A549 (cell line): ENCODE measurements at regions not wholly inside any gene's neighbourhood (a gene's known extent, or its start where the extent isn't known, plus 50 kb on each side); places are given as distances from the start of the nearest gene placed in this dataset.

Experiments used
- ATAC-seq, 2 experiments: fragments of 200-7000 bp in 1 of 2; fragments of >200 bp in 1 of 2; cut with Nextera tagmentation in 1 of 2; cut with Tn5 transposase in 1 of 2; 3 replicates each; pipeline versions ENCODE4 v1.8.0 to v1.9.1; 2018 to 2020; ENCODE audit warnings: mild to moderate bottlenecking in 1 of 2, moderate library complexity in 1 of 2
- CTCF ChIA-PET: fragments of 300-600 bp; sonication (Branson Sonifier 250); formaldehyde crosslinking; extraction: SDS; loops from one replicate; lab custom pipeline; 2021; ENCODE audit warnings: antibody characterized with exemption, inconsistent platforms; lab: Yijun Ruan, JAX
- POLR2A ChIA-PET: fragments of 350-600 bp; formaldehyde crosslinking; extraction: SDS; loops from one replicate; lab custom pipeline; 2021; ENCODE audit warnings: antibody characterized with exemption, inconsistent platforms; lab: Yijun Ruan, JAX
- DNase-seq, 2 experiments: peaks; one replicate each; pipeline versions ENCODE4 v3.0.0 to v3.0.0-alpha.2; 2011 to 2016; ENCODE audit warnings: low read depth in 1 of 2, low spot score in 1 of 2
- FAIRE-seq: peaks from 2 replicates; lab custom pipeline; 2011; peaks lifted over from hg19 to GRCh38; lab: Jason Lieb, UNC
- H3K27ac ChIP-seq, 2 experiments: fragments of >200 bp; sonication (Bioruptor Twin); formaldehyde crosslinking; 3 replicates each; pipeline ENCODE4 v1.5.1; 2016 to 2017
- H3K4me1 ChIP-seq: fragments of >200 bp; sonication (Bioruptor Twin); formaldehyde crosslinking; 3 replicates; pipeline ENCODE4 v1.6.1; 2016
- H3K4me2 ChIP-seq: fragments of >200 bp; sonication (Bioruptor Twin); formaldehyde crosslinking; 3 replicates; pipeline ENCODE4 v1.6.1; 2016
- H3K4me3 ChIP-seq: fragments of >200 bp; sonication (Bioruptor Twin); formaldehyde crosslinking; 3 replicates; pipeline ENCODE4 v1.5.1; 2016
- H3K9me3 ChIP-seq: fragments of >200 bp; sonication (Bioruptor Twin); formaldehyde crosslinking; 3 replicates; pipeline ENCODE4 v1.6.1; 2016
- BHLHE40 ChIP-seq: IDR thresholded peaks from 2 replicates; pipeline ENCODE4 v1.6.1; 2012; ENCODE audit warnings: low read depth, low read length, inconsistent platforms
- CEBPB ChIP-seq, 2 experiments: fragments of >200 bp in 1 of 2; sonication (Bioruptor Twin) in 1 of 2; formaldehyde crosslinking in 1 of 2; IDR thresholded peaks; 2 replicates each; pipeline ENCODE4 v1.6.1; 2012 to 2016
- CHD2 ChIP-seq: fragments of 150-350 bp; IDR thresholded peaks from 2 replicates; pipeline ENCODE4 v1.6.1; 2014; ENCODE audit warnings: low read length; ENCODE audit not compliant: partially characterized antibody
- EHF ChIP-seq: fragments of 250-450 bp; sonication (Bioruptor Pico); IDR thresholded peaks from 2 replicates; pipeline ENCODE4 v1.5.0; 2020; ENCODE audit warnings: mild to moderate bottlenecking
- EHMT2 ChIP-seq: fragments of 200-600 bp; sonication (generic); IDR thresholded peaks from 2 replicates; pipeline ENCODE4 v1.6.1; 2016; ENCODE audit warnings: antibody characterized with exemption, low read depth, mild to moderate bottlenecking, moderate library complexity
- EP300 ChIP-seq, 2 experiments: fragments of >200 bp; sonication (Bioruptor Twin); formaldehyde crosslinking; IDR thresholded peaks; 2 replicates in 1 of 2; 3 replicates in 1 of 2; pipeline ENCODE4 v1.6.1; 2016 to 2017
- FOSB ChIP-seq: fragments of 250-450 bp; sonication (Bioruptor Pico); IDR thresholded peaks from 2 replicates; pipeline ENCODE4 v1.5.0; 2020; ENCODE audit warnings: mild to moderate bottlenecking, moderate library complexity
- HDAC2 ChIP-seq: fragments of 200-600 bp; sonication (generic); IDR thresholded peaks from 2 replicates; pipeline ENCODE4 v1.6.1; 2016
- HEYL ChIP-seq: fragments of 250-450 bp; sonication (Bioruptor Pico); IDR thresholded peaks from 2 replicates; pipeline ENCODE4 v1.8.0; 2021; ENCODE audit warnings: mild to moderate bottlenecking, moderate library complexity
- JUNB ChIP-seq: fragments of >200 bp; sonication (Bioruptor Twin); formaldehyde crosslinking; IDR thresholded peaks from 2 replicates; pipeline ENCODE4 v1.6.1; 2016
- KDM1A ChIP-seq: fragments of 200-600 bp; sonication (generic); IDR thresholded peaks from 2 replicates; pipeline ENCODE4 v1.6.1; 2016; ENCODE audit warnings: low read depth, mild to moderate bottlenecking
- KDM5A ChIP-seq: fragments of 200-600 bp; sonication (generic); IDR thresholded peaks from 2 replicates; pipeline ENCODE4 v1.6.1; 2016; ENCODE audit warnings: antibody characterized with exemption, mild to moderate bottlenecking
- MAFK ChIP-seq: fragments of 450-650 bp; IDR thresholded peaks from 2 replicates; pipeline ENCODE4 v1.6.1; 2014; ENCODE audit not compliant: partially characterized antibody
- NPAS2 ChIP-seq: fragments of 250-450 bp; sonication (Bioruptor Pico); IDR thresholded peaks from 2 replicates; pipeline ENCODE4 v1.8.0; 2022; ENCODE audit warnings: mild to moderate bottlenecking, moderate library complexity, borderline replicate concordance
- NR3C1 ChIP-seq: fragments of >200 bp; sonication (Bioruptor Twin); formaldehyde crosslinking; IDR thresholded peaks from 3 replicates; pipeline ENCODE4 v1.6.1; 2017
- POLR2A ChIP-seq: IDR thresholded peaks from 2 replicates; pipeline ENCODE4 v1.6.1; 2012; ENCODE audit warnings: mild to moderate bottlenecking, low read length
- TFCP2L1 ChIP-seq: fragments of 250-450 bp; sonication (Bioruptor Pico); IDR thresholded peaks from 2 replicates; pipeline ENCODE4 v1.5.0; 2021; ENCODE audit warnings: mild to moderate bottlenecking
- ZFP36 ChIP-seq: fragments of 450-650 bp; IDR thresholded peaks from 2 replicates; pipeline ENCODE4 v1.6.1; 2014; ENCODE audit warnings: borderline replicate concordance; ENCODE audit not compliant: partially characterized antibody
- ZSCAN20 ChIP-seq: fragments of 250-450 bp; sonication (Bioruptor Pico); IDR thresholded peaks from 2 replicates; pipeline ENCODE4 v1.8.0; 2022; ENCODE audit warnings: mild to moderate bottlenecking, moderate library complexity
- WGBS: methylation state at CpG from one replicate; pipeline ENCODE4 v1.1.6; 2017; ENCODE audit errors: missing lambda C conversion rate; 5-methylcytosine and 5-hydroxymethylcytosine counted together
- TF ChIP-seq, protein P1 (sequence below): IDR thresholded peaks from 2 replicates; pipeline ENCODE4 v1.6.1; 2012; ENCODE audit warnings: low read depth, borderline replicate concordance
- TF ChIP-seq, protein P2 (sequence below): fragments of 250-450 bp; sonication (Bioruptor Pico); IDR thresholded peaks from 2 replicates; pipeline ENCODE4 v1.5.0; 2020; ENCODE audit warnings: low read depth, mild to moderate bottlenecking, moderate library complexity
- TF ChIP-seq, protein P3 (sequence below): fragments of >200 bp; sonication (Bioruptor Twin); formaldehyde crosslinking; IDR thresholded peaks from 2 replicates; pipeline ENCODE4 v1.6.1; 2016
- TF ChIP-seq, protein P4 (sequence below): IDR thresholded peaks from 2 replicates; pipeline ENCODE4 v1.6.1; 2012
- TF ChIP-seq, protein P5 (sequence below): fragments of 200-600 bp; sonication (generic); IDR thresholded peaks from 2 replicates; pipeline ENCODE4 v1.6.1; 2016; ENCODE audit warnings: antibody characterized with exemption, mild to moderate bottlenecking, moderate library complexity
- TF ChIP-seq, protein P6 (sequence below): fragments of 450-650 bp; IDR thresholded peaks from 2 replicates; pipeline ENCODE4 v1.6.1; 2014; ENCODE audit warnings: antibody characterized with exemption

DNA sequence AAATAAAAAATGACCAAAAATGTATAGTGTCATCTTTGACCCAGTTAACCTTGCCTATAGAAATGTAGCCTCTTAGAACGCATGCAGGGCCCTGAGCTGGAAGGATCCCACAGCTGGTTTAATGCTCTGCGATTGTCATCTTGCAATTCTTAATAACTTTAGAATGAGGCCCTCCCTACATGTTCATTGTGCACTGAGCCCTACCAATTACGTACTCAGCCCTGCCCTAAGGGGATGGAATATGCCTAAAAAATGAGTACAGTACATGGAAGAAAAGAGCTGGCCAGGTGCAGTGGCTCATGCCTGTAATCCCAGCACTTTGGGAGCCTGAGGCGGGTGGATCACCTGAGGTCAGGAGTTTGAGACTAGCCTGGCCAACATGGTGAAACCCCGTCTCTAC, 57.8 kb upstream of the BCAR3 start:
- ChIA-PET POLR2A (no interaction called here), CTCF (no interaction called here)
- H3K4me2 ChIP-seq = no peak overlapping the region
- FAIRE-seq (no peak), ATAC-seq (no peak), DNase-seq (no peak)
- TF ChIP-seq, protein P1, sequence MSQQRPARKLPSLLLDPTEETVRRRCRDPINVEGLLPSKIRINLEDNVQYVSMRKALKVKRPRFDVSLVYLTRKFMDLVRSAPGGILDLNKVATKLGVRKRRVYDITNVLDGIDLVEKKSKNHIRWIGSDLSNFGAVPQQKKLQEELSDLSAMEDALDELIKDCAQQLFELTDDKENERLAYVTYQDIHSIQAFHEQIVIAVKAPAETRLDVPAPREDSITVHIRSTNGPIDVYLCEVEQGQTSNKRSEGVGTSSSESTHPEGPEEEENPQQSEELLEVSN = no peak
- TF ChIP-seq EHF (no peak), CHD2 (no peak), EHMT2 (no peak), KDM1A (no peak), HDAC2 (no peak), JUNB (no peak), NPAS2 (CRISPR knock-in tag) (no peak), ZFP36 (no peak), FOSB (CRISPR knock-in tag) (no peak), BHLHE40 (no peak), EP300 (IDR thresholded peaks at IDR 0.05) (no peak), MAFK (no peak), KDM5A (no peak)
- TF ChIP-seq, protein P2, sequence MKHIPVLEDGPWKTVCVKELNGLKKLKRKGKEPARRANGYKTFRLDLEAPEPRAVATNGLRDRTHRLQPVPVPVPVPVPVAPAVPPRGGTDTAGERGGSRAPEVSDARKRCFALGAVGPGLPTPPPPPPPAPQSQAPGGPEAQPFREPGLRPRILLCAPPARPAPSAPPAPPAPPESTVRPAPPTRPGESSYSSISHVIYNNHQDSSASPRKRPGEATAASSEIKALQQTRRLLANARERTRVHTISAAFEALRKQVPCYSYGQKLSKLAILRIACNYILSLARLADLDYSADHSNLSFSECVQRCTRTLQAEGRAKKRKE (CRISPR knock-in tag) = no peak
- TF ChIP-seq, protein P3, sequence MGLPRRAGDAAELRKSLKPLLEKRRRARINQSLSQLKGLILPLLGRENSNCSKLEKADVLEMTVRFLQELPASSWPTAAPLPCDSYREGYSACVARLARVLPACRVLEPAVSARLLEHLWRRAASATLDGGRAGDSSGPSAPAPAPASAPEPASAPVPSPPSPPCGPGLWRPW = no peak
- H3K27ac ChIP-seq = peak overlapping the region; percentile 49 to 81; a peak in 4 of 6 replicates
- 96% methylated on average over 5 of the region's 5 CpGs for WGBS
- no peaks in the 10 kb centered on the region for H3K9me3 ChIP-seq
- H3K4me1 ChIP-seq = peaks cover 16% of the 10 kb centered on the region
- no peak overlapping the region for H3K4me3 ChIP-seq

DNA sequence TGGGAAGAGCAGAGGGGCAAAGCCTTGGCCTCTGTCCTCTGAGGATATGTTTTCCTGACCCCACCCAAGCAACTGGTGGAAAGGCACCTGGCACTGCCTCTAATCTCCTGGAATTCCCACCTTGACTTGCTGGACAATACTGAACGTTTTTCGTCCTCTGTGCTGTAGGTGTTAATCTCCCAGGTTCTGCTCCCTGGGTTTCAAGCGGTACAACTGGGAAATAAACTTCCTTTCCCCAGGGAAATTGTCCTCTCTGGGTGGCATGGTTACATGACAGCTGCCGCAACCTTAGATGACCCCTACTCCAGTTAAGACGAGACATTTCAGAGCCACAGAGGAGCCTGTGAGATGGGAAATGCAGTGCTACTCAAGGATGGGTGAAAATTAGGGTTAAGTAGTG, 57.3 kb upstream of the BCAR3 start:
- TF ChIP-seq CEBPB (IDR thresholded peaks at IDR 0.05) = no peak
- TF ChIP-seq, protein P4, sequence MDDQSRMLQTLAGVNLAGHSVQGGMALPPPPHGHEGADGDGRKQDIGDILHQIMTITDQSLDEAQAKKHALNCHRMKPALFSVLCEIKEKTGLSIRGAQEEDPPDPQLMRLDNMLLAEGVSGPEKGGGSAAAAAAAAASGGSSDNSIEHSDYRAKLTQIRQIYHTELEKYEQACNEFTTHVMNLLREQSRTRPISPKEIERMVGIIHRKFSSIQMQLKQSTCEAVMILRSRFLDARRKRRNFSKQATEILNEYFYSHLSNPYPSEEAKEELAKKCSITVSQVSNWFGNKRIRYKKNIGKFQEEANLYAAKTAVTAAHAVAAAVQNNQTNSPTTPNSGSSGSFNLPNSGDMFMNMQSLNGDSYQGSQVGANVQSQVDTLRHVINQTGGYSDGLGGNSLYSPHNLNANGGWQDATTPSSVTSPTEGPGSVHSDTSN = no peak
- TF ChIP-seq, protein P5, sequence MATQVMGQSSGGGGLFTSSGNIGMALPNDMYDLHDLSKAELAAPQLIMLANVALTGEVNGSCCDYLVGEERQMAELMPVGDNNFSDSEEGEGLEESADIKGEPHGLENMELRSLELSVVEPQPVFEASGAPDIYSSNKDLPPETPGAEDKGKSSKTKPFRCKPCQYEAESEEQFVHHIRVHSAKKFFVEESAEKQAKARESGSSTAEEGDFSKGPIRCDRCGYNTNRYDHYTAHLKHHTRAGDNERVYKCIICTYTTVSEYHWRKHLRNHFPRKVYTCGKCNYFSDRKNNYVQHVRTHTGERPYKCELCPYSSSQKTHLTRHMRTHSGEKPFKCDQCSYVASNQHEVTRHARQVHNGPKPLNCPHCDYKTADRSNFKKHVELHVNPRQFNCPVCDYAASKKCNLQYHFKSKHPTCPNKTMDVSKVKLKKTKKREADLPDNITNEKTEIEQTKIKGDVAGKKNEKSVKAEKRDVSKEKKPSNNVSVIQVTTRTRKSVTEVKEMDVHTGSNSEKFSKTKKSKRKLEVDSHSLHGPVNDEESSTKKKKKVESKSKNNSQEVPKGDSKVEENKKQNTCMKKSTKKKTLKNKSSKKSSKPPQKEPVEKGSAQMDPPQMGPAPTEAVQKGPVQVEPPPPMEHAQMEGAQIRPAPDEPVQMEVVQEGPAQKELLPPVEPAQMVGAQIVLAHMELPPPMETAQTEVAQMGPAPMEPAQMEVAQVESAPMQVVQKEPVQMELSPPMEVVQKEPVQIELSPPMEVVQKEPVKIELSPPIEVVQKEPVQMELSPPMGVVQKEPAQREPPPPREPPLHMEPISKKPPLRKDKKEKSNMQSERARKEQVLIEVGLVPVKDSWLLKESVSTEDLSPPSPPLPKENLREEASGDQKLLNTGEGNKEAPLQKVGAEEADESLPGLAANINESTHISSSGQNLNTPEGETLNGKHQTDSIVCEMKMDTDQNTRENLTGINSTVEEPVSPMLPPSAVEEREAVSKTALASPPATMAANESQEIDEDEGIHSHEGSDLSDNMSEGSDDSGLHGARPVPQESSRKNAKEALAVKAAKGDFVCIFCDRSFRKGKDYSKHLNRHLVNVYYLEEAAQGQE = no peak
- no peak for TF ChIP-seq HEYL (CRISPR knock-in tag)
- no peak for TF ChIP-seq NR3C1
- TF ChIP-seq POLR2A = no peak
- TF ChIP-seq CHD2 = no peak
- TF ChIP-seq TFCP2L1 (CRISPR knock-in tag) = no peak
- no peak for TF ChIP-seq EHMT2
- TF ChIP-seq, protein P6, sequence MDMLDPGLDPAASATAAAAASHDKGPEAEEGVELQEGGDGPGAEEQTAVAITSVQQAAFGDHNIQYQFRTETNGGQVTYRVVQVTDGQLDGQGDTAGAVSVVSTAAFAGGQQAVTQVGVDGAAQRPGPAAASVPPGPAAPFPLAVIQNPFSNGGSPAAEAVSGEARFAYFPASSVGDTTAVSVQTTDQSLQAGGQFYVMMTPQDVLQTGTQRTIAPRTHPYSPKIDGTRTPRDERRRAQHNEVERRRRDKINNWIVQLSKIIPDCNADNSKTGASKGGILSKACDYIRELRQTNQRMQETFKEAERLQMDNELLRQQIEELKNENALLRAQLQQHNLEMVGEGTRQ = no peak
- no peak for TF ChIP-seq ZSCAN20
- FAIRE-seq (no peak), ATAC-seq (no peak), DNase-seq (no peak)
- Histone ChIP-seq H3K9me3 (no peaks in the 10 kb centered on the region), H3K4me3 (no peak overlapping the region), H3K4me2 (peak overlapping the region; percentile 46), H3K4me1 (peaks cover 16% of the 10 kb centered on the region), H3K27ac (peak overlapping the region; percentile 49 to 81)
- ChIA-PET POLR2A (interaction anchor here (0.6 kb wide), 1 partner anchor 14 kb away, joined by 3 read pairs; no protein-coding TSS in a partner anchor), CTCF (interaction anchor here (0.9 to 1.3 kb wide), 3 partner anchors 11 to 108 kb away, joined by 3 to 4 read pairs (median 4); no protein-coding TSS in a partner anchor)
- 84% methylated on average over 5 of the region's 5 CpGs for WGBS
